ENCODE measurements at regions not wholly inside any gene's neighbourhood (a gene's known extent, or its start where the extent isn't known, plus 50 kb on each side); places are given as distances from the start of the nearest gene placed in this dataset.

GRCh38 chr3:76011121-76011520 lies 225.8 kb upstream of the ZNF717 start:
- DNase-seq (ENCODE audit: low read depth), result no peak
- no peak for TF ChIP-seq CTCF (IDR thresholded peaks at IDR 0.05; ENCODE audit: insufficient read depth, low read depth, low read length, missing control alignments)
- H3K4me3 ChIP-seq (ENCODE audit: low read depth, low read length), result no peak overlapping the region

GRCh38 chr3:76015496-76015895 lies 230.1 kb upstream of the ZNF717 start:
- no peak overlapping the region for H3K4me3 ChIP-seq (ENCODE audit: low read depth, low read length)
- DNase-seq (ENCODE audit: low read depth), result no peak
- no peak for TF ChIP-seq CTCF (IDR thresholded peaks at IDR 0.05; ENCODE audit: insufficient read depth, low read depth, low read length, missing control alignments)

GRCh38 chr3:76016111-76016510 lies 230.8 kb upstream of the ZNF717 start:
- no peak for TF ChIP-seq CTCF (IDR thresholded peaks at IDR 0.05; ENCODE audit: insufficient read depth, low read depth, low read length, missing control alignments)
- H3K4me3 ChIP-seq (ENCODE audit: low read depth, low read length), result no peak overlapping the region
- DNase-seq (ENCODE audit: low read depth), result no peak

GRCh38 chr3:76016769-76017439 lies 231.6 kb upstream of the ZNF717 start:
- no peak overlapping the region for H3K4me3 ChIP-seq (ENCODE audit: low read depth, low read length)
- DNase-seq (ENCODE audit: low read depth), result no peak
- no peak for TF ChIP-seq CTCF (IDR thresholded peaks at IDR 0.05; ENCODE audit: insufficient read depth, low read depth, low read length, missing control alignments)

- TF ChIP-seq CTCF (IDR thresholded peaks at IDR 0.05; ENCODE audit: insufficient read depth, low read depth, low read length, missing control alignments), result no peak
- no peak for DNase-seq (ENCODE audit: low read depth)
- H3K4me3 ChIP-seq (ENCODE audit: low read depth, low read length), result no peak overlapping the region
Measured at GRCh38 chr3:76021376-76021775, 236.0 kb upstream of the ZNF717 start.

GRCh38 chr3:76024640-76025039 lies 239.3 kb upstream of the ZNF717 start:
- peak; percentile 38 for TF ChIP-seq CTCF (IDR thresholded peaks at IDR 0.05; ENCODE audit: insufficient read depth, low read depth, low read length, missing control alignments)
- no peak overlapping the region for H3K4me3 ChIP-seq (ENCODE audit: low read depth, low read length)
- DNase-seq (ENCODE audit: low read depth), result peak; percentile 26

GRCh38 chr3:76025561-76025960 lies 240.2 kb upstream of the ZNF717 start:
- no peak overlapping the region for H3K4me3 ChIP-seq (ENCODE audit: low read depth, low read length)
- DNase-seq (ENCODE audit: low read depth), result no peak
- no peak for TF ChIP-seq CTCF (IDR thresholded peaks at IDR 0.05; ENCODE audit: insufficient read depth, low read depth, low read length, missing control alignments)
